ENCODE measurements at regions not wholly inside any gene's neighbourhood (a gene's known extent, or its start where the extent isn't known, plus 50 kb on each side); places are given as distances from the start of the nearest gene placed in this dataset.

DNA sequence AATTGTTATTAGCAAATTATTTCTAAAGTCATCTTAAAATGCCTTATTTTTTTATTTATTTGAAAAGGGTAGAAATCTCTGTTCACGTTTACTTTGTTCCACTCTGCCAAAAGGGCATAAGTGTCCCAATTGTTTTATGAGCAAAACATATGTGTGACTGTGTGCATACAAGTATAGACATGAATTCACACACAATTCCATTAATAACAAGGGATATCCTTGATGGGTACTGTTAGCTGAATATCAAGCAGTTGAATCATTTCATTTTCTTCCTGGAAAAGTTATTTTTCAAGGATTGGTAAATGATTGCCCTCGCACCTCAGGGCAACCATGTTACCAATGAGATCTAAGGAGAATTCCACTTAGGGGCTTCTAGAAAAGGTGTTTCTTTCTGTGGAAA is 92.1 kb upstream of the TAF11L2 start:
- Histone ChIP-seq H3K4me3 (ENCODE audit: low read depth, low read length) (no peak overlapping the region), H3K9me3 (ENCODE audit: control insufficient read depth, insufficient read depth, low read length) (no peaks in the 10 kb centered on the region), H3K27ac (ENCODE audit: low read depth, low read length) (no peak overlapping the region), H3K27me3 (ENCODE audit: control insufficient read depth, insufficient read depth, low read length) (no peaks in the 10 kb centered on the region)
- TF ChIP-seq, protein P1, sequence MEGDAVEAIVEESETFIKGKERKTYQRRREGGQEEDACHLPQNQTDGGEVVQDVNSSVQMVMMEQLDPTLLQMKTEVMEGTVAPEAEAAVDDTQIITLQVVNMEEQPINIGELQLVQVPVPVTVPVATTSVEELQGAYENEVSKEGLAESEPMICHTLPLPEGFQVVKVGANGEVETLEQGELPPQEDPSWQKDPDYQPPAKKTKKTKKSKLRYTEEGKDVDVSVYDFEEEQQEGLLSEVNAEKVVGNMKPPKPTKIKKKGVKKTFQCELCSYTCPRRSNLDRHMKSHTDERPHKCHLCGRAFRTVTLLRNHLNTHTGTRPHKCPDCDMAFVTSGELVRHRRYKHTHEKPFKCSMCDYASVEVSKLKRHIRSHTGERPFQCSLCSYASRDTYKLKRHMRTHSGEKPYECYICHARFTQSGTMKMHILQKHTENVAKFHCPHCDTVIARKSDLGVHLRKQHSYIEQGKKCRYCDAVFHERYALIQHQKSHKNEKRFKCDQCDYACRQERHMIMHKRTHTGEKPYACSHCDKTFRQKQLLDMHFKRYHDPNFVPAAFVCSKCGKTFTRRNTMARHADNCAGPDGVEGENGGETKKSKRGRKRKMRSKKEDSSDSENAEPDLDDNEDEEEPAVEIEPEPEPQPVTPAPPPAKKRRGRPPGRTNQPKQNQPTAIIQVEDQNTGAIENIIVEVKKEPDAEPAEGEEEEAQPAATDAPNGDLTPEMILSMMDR (IDR thresholded peaks at IDR 0.05; ENCODE audit: low read depth, low read length), result no peak
- POLR2A ChIA-PET, result no interaction called here
- DNase-seq (ENCODE audit: low read depth, low spot score), result no peak
- CTCF ChIA-PET, result interaction anchor here (0.6 to 0.7 kb wide), 2 partner anchors 190 to 1245 kb away, joined by 3 read pairs; no protein-coding TSS in a partner anchor

DNA sequence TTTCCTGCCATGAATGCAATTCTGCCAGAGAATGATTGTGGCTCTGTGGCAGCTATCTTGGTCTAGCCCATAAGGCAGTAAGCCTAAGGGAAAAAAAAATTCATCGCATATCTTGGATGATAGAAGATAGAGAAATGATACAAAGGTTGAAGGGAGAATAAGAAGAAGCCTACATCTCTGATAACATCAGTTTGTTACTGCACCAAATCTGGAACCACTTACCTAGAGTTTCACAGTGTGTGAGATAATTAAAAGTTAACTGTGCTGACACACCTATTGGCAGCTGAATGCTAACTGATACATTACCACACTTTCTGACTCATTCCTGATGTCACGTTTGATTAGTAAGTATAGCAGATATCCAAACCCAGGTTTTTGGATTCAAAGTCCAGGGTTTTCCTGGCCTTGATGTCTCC is 91.6 kb upstream of the TAF11L2 start:
- TF ChIP-seq, protein P1 (IDR thresholded peaks at IDR 0.05; ENCODE audit: low read depth, low read length), result no peak
- Histone ChIP-seq H3K9me3 (ENCODE audit: control insufficient read depth, insufficient read depth, low read length) (no peaks in the 10 kb centered on the region), H3K27ac (ENCODE audit: low read depth, low read length) (no peak overlapping the region), H3K4me3 (ENCODE audit: low read depth, low read length) (no peak overlapping the region), H3K27me3 (ENCODE audit: control insufficient read depth, insufficient read depth, low read length) (no peaks in the 10 kb centered on the region)
- ChIA-PET CTCF (interaction anchor here (0.7 kb wide), 1 partner anchor 190 kb away, joined by 3 read pairs; no protein-coding TSS in a partner anchor), POLR2A (no interaction called here)
- DNase-seq (ENCODE audit: low read depth, low spot score), result no peak

DNA sequence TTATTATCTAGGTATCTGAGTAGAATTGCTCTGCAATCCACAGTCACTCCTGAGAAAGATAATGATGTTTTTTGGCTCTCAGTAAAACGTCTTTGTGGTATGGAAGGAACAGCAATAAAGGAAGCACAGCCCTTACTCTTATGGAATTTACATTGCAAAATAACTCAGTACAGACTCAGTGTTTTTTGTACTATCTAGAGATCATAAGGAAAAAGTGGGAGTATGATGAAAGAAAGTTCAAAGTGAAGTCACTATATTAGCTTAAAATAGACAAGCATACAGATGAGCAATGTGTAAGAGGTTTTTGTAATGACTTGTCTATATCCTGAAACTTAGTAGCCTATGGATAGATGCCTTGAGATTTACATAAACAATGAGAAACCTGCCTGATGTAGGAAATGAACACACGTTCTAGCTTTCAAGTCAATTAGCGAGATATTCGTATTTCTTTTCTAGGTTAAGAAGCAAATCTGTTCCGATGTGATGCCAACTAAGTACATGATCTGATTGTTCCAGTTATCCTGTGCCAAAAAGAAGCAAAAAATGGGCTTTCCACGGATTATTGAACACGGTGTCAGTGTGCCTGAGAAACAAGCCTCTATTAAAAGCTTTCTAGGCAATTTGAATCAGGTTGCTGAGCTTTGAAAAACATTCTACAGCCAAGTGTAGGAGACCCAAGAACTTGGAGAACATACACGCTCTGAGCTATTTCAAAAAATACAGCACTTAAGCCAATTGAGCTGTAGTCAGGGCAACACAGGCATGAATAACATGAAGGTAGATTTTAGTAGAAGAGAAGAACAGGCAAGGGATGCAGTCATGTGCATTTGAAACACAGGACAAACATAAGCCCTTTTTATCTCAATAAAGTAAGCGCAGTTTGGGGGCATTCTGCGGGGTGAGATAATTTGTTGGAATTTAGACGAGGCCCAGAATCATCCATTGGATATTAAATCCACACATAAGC is 86.3 kb upstream of the TAF11L2 start:
- H3K9me3 ChIP-seq (ENCODE audit: control insufficient read depth, insufficient read depth, low read length), result no peaks in the 10 kb centered on the region; the same call in 1 of the 2 replicates
- ChIA-PET CTCF (interaction anchor here (1.7 kb wide), 1 partner anchor 196 kb away, joined by 5 read pairs; no protein-coding TSS in a partner anchor), POLR2A (no interaction called here)
- no peak for DNase-seq (ENCODE audit: low read depth, low spot score)
- TF ChIP-seq, protein P1 (IDR thresholded peaks at IDR 0.05; ENCODE audit: low read depth, low read length), result no peak
- no peak overlapping the region for H3K27ac ChIP-seq (ENCODE audit: low read depth, low read length)
- H3K27me3 ChIP-seq (ENCODE audit: control insufficient read depth, insufficient read depth, low read length), result no peaks in the 10 kb centered on the region
- no peak overlapping the region for H3K4me3 ChIP-seq (ENCODE audit: low read depth, low read length)

DNA sequence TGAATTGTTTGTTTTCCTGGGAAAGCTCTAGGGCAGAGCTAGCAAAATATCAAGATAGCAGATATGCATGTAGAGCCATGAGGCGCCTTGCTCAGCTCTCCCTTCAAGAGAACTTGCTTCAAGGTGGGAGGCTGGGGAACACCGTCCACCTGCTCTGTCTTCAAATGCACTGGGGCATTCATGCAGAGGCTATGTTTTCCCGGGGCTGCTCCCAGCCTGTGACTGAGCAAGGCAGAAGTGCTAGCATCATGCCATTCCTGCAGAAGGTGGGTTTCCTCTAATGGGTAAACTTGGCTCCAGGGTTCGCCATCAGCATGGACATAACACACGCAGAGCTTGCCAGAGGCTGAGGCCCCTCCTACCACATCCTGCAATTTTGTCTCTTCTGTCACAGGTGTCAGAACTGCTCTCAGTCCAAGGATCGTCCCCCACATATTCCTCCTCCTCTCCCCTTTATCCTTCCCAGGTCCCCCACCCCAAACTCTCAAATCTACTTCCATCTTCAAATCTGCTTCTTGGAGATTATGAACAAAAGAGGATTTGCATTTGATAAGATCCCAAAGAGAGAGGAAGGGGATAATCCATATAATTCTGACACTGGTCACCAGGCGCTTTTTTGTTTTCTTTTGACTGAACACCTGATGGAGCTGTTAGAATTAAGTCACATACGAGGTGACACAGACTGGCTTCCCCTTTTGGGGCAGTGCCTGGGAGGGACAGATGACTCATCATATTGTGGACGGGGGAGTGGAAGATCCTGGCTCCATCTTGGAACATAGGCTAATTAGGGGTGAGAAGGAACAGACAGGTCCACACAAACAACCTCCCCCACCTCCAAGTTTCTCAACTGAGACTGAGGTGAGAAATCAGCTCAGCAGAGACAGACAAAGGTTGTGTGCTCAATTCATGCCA is 85.0 kb upstream of the TAF11L2 start:
- ChIA-PET POLR2A (no interaction called here), CTCF (no interaction called here)
- H3K4me3 ChIP-seq (ENCODE audit: low read depth, low read length), result no peak overlapping the region
- TF ChIP-seq, protein P1 (IDR thresholded peaks at IDR 0.05; ENCODE audit: low read depth, low read length), result no peak
- H3K9me3 ChIP-seq (ENCODE audit: control insufficient read depth, insufficient read depth, low read length), result no peaks in the 10 kb centered on the region; the same call in 1 of the 2 replicates
- no peak overlapping the region for H3K27ac ChIP-seq (ENCODE audit: low read depth, low read length)
- no peaks in the 10 kb centered on the region for H3K27me3 ChIP-seq (ENCODE audit: control insufficient read depth, insufficient read depth, low read length)
- no peak for DNase-seq (ENCODE audit: low read depth, low spot score)
